Loucy (cell line): ENCODE measurements at regions not wholly inside any gene's neighbourhood (a gene's known extent, or its start where the extent isn't known, plus 50 kb on each side); places are given as distances from the start of the nearest gene placed in this dataset.

Source experiments
- CTCF ChIP-seq: fragments of 200-600 bp; sonication (generic); conservative IDR thresholded peaks from 2 replicates; pipeline ENCODE4 v1.5.1; 2014; ENCODE audit warnings: mild to moderate bottlenecking, antibody characterized with exemption, low read length
- EZH2phosphoT487 ChIP-seq: fragments of 200-600 bp; IDR thresholded peaks from 2 replicates; pipeline ENCODE4 v1.6.1; 2018; ENCODE audit warnings: antibody characterized with exemption, mild to moderate bottlenecking, moderate library complexity, borderline replicate concordance

GRCh38 chr2:31764169-31764568 is 183.4 kb upstream of the SRD5A2 start:
- TF ChIP-seq CTCF = no peak
- TF ChIP-seq EZH2phosphoT487 = no peak
